ENCODE measurements at regions not wholly inside any gene's neighbourhood (a gene's known extent, or its start where the extent isn't known, plus 50 kb on each side); places are given as distances from the start of the nearest gene placed in this dataset.
"Not testable (repeated sequence)": the region's sequence is repeated elsewhere in the genome, so short reads cannot be mapped to it uniquely, and the experiment has no call there.

DNA sequence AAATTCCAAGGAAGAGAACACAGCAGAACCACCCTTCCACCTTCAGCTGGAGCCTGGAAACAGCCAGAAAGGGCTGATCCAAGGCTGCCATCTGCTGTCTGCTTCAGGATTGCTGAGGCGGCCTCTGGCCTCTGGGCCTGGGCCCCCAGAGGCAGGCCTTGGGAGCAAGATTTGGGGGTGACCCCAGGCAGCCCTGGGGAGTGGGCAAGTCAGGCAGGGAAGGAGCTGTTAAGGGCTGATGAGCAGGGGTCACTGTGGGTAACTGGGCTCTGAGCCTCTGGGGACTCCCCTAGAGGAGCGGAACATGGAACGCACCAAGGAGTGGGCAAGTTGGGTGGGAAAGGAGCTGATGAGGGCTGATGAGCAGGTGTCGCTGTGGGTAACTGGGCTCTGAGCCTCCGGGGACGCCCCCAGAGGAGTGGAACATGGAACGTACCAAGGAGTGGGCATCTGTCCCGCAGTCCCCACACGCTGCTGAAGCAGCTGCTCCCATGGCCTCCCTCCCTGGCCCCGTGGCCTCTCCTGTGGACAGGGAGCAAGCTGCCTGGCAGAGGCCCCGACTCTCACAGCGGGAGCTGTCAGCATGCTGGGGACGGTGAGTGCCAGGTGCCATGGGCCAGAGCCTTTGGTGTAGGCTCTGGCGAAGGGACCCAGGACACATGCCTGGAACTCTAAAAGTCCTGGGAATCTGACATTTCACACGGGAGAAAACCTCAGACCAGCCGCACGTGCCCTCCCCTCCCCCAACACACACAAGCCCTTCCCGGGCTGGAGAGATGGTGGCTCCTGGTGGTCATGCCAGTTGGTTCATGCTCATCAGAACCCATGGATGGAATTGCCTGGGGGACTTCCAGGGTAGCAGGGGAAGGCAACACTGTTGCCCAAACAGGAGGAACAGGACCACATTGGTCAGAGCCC, 148.8 kb downstream of the NPIPB11 start:
- DNase-seq = not testable (repeated sequence)

DNA sequence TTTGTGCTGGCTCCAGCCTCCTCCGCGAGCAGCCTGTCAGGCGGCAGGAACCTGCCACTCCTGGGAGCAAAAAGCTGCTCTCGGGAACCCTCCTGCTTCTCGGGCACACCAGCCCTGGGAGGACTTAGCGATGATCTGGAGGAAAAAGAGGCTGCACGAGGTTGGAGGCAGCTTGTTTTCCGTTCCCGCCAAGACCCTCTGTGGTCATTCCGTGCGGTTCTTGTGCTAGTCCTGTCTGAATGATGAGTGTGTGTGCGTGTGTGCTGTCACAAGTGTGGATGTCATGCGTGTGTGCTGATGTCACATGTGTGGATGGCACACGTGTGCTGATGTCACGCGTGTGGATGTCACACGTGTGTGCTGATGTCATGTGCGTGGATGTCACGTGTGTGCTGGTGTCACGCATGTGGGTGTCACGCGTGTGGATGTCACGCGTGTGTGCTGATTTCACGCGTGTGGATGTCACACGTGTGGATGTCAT, 150.0 kb downstream of the NPIPB11 start:
- no peak for DNase-seq

DNA sequence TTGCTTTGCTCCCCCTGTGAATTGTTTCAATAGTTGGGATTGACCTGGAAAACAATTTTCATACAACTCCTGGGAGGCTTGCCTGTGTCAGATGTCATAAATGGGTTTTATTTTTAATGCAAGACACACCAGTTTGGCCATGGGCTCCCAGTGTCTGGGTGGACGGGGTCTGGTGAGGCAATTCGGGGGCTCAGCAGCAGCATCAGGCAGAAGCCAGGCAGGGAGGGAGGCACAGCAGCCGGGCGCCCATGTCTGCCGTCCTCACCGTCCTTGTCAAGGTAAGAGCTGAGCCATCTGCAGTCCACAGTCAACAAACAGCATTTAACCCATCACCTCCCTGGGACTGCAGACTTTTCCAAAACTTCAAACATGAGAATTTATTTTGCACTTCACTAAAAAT, 150.6 kb downstream of the NPIPB11 start:
- DNase-seq = not testable (repeated sequence)

DNA sequence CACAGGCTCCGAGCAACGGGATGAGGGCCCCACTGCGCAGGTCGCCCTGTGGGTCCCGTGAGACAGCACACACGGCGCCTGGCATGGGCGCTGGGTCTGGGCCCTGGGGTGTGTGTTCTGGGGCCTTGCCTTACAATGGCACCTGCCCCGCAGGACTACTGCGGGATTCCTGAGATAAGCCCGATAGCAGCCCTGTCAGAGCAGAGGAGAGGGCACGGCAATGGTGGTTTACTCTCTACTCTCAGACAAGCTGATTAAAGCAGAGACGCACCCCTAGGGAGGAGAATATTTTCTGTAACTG, 151.1 kb downstream of the NPIPB11 start:
- not testable (repeated sequence) for DNase-seq

DNA sequence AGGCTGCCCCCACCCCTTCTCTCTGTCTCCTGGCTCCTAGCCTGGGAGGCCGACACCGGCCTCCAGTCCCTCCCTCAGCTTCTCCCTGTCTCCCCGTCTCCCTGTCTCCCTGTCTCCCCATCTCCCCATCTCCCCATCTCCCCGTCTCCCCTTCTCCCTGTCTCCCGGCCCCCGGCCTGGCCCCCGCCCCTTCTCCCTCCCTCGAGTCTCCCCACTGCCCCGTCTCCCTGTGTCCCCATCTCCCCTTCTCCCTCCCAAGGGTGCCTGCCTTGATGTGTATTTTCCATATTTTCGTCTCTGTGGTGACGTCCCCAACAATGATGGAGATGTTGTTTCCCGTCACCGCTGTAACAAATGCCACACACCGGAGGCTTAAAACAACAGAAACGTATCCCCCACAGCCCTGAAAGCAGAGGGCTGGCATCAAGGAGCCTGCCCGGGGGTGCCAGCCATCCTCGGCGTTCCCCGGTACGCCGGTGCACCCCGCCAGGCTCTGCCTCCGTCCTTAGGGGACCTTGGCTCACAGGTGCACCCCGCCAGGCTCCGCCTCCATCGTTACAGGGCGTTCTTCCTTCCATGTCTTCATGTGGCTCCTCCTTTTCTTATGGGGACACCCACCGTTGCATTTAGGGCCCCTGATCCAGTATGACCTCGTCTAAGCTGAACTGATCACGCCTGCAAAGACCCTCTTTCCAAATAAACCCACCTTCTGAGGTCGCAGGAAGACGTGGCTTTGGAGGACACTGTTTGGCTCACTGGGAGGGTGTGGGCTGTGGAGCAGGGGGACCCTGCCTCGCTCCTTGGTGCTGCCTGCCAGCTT, 151.6 kb downstream of the NPIPB11 start:
- DNase-seq = no peak

DNA sequence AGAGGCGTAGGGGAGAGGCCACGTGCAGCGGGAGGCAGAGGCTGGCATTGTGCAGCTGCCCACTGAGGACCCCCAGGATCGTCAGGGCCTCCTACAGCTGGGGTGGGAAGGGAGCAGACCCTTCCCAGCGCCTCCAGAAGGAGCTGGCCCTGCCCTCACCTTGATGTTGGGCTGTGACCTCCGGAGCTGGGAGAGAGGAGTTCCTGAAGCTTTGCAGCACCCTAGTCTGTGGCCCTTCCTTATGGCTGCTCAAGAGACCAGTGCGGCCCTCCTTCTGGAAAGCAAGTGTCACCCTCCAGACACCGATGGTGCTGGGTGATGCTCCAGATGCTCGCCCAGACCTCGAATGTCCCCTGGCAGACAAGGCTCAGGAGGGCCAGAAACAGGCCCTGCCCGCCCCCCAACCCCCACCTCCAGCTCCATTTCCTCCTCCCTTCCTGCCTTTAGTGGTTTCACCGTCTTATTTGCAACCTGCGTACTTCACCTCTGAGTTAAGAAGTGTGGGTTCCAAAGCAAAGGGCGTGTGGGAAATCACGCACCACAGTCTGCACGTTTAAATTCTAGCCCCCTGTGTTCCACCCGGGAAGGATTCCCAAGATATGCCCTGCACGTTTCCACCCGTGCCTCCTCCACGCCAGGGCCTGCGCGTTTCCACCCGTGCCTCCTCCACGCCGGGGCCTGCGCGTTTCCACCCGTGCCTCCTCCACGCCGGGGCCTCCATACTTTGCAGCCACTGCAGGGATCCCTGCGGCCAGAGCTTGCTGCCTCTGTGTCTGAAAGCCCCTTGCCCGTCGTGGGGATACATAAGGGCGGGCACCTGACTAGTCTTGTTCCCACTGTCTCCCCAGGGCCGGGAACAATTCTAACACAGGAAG, 152.6 kb downstream of the NPIPB11 start:
- not testable (repeated sequence) for DNase-seq

DNA sequence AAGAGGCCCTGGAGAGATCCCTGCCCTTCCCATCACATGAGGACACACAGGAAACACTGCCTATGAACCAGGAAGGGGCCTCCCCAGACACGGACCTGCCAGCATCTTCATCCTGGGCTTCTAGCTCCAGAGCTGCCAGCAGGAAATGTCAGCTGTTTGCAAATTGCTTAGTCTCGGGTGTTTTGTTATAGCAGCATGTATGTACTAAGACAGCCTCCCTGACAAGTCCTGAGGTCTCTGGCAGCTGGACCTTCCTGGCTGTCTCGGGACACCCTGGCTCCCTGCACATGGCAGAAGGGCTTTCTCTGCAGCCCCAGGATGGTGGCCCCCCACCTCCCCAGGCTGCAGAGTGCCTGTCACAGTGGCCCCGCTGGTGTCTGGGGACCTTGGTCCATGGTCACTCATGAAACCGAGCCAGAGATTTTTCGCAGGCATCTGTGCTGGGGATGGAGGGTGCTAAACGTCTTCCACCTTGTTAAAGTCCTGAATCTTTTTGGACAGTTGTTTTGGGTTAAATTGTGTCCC, 153.4 kb downstream of the NPIPB11 start:
- not testable (repeated sequence) for DNase-seq

DNA sequence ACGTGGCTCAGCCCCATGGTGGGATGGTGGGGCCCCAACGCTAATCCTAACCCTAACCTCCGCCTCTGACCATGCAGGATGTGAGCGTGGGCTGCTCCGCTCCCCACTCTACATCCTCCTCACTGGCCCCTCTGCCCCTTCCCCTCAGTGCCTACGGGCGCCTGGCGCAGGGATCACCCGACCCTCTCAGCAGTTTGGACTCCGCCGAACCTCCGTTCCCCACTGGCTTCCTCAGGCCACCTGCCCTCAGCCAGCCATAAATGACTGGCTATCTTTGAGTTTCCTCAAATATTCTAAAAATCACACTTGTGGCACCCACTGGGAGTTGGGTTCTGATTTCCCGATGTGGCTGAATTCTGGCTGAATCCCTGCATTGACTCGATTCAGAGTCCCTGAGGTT, 154.2 kb downstream of the NPIPB11 start:
- DNase-seq = not testable (repeated sequence)

DNA sequence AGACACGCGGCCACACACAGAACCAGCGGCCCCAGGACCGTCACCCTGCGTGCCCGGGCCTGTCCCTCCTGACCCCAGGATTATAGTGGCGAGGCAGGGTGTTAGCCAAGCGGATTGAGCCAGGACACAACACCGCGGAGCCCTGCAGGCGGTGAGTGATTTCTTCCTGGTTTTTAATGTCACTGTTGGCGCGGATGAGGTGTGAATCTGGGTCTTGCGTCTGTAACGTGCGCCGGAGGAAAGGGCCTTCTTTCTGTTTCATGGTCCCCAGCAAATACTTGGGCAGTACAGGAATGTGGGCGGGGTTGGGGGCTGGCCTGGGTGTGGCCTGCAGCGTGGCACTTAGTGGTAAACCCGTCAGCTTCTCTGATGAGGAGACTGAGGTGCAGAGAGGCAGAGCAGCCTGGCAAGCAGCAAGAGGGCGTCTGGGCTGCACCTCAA, 154.9 kb downstream of the NPIPB11 start:
- DNase-seq = not testable (repeated sequence)

DNA sequence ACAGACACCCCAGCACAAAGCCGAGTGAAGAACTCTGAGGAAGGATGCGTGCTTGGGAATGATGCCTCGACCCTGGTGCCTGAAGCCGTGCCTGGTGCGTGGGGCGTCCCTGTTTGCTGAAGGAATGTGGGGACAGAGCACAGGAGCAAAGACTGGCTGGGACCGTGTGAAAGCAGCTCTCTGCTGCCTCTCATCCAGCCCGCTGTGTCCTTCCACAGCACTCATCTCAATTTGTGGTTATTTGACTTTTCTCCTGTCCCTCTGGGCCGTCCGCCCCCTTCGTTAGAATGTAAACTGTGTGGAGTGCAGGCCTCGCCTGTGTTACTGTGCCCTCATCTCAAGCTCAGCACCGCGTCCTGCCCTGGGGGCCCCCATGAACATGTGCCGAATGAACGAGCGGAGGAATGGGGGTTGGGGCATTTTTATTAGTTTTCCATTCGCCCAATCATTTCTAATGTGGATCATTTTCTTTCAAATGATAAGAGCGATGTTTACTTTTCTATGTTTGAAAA, 155.5 kb downstream of the NPIPB11 start:
- DNase-seq = not testable (repeated sequence)

DNA sequence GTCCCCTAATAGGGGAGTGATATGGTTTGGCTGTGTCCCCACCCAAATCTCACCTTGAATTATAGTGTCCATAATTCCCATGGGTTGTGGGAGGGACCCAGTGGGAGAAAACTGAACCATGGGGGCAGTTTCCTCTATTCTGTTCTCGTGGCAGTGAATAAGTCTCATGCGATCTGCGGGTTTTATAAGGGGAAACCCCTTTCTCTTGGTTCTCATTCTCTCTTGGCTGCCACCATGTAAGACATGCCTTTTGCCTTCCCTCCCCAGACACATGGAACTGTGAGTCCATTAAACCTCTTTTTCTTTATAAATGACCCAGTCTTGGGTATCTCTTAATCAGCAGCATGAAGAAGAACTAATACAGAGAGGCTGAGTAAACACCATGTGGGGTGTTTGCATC, 156.0 kb downstream of the NPIPB11 start:
- DNase-seq = not testable (repeated sequence)

DNA sequence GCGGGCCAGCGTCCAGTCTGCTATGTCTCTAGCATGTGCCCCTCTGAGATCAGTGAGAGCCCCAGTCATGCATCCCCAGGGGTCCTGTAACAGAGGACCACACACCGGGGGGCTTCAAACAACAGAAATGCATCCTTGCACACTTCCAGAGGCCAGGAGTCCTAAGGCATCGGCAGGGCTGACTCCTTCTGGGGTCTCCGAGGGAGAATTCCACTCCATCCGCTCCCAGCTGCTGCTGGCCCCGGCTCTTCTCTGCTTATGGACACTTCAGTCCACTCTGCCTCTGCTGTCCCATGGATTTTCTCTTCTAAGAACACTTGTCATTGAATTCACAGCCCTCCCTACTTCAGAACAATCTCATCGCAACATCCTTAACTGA, 157.6 kb downstream of the NPIPB11 start:
- DNase-seq = not testable (repeated sequence)

DNA sequence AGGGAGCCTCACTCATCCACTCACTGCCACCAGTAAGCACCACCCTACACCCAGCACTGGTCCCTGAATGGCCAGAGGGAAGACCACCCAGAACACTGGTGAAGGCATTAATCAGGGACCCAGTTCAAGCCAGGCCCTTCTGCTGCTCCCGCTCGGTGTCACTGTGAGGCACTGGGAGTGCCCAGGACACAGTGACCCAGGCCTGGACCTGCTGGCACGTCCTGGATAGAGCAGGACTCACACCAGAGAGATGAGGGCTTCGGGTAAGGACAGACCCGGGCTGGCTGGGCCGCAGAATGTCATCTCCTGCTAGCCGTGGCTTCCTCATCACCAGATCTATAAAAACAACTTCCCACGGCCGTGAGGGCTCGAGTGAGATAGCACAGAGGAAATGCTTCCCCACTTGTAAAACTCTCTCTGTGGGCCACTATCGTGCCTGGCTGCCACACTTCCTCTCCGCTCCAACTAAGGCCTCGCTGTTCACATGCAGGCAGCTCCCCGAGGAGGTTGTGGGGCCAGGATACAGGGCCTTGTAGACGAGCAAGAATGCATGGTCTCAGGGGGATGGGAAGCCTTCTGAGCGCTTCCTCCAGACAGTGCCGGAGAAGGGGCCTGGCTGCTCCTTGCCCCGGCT, 158.1 kb downstream of the NPIPB11 start:
- not testable (repeated sequence) for DNase-seq

DNA sequence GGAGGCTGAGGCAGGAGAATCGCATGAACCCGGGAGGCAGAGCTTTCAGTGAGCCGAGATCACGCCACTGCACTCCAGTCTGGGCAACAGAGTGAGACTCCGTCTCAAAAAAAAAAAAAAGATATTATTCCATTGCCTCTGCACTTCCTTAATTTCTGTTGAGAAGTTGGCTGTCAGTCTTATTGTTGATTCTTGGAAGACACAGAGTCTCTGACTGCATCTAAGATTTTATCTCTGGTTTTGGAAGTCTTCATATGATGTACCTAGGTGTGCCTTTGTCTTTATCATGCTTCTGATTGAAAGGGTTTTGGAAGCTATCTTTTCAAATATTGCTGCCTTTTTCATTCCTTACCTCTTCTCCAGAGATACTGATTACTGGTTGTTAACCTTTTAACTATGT, 160.4 kb downstream of the NPIPB11 start:
- DNase-seq = not testable (repeated sequence)

DNA sequence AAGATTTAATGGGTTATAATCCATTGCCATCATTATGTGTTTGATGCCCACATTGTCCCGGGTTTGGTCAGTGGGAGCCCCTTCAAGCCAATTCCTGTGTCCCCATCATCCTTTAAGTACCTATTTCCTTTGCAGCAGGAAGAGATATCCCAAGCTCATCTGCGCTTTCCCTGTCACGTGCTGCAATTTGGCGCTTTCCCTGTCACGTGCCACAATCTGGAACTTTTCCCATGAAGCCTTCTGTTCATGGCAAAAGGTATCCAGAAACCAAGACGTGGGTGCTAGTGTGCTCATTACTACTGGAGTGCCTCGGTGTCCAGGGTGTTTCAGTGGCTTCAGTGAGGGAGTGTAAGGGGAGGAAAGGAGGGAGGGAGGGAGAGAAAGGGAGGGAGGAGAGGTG, 168.5 kb downstream of the NPIPB11 start:
- DNase-seq = no peak

DNA sequence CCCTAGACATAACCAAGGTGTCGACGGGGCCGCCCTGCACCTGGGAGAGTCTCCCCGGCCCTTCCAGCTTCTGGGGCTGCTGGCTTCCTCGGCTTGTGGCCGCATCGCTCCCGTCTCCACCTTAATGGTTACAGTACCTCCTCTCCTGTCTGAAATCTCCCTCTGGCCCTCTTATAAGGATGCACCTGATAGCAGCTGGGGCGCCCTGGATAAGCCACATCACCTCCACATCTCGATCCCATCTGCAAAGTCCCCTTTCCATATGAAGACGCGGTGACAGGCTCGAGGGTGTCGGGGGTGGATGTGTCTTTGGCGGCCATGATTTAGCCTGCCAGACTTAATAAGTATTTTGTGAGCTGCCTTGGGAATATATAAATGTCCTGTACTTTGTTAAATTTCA, 169.0 kb downstream of the NPIPB11 start:
- not testable (repeated sequence) for DNase-seq

DNA sequence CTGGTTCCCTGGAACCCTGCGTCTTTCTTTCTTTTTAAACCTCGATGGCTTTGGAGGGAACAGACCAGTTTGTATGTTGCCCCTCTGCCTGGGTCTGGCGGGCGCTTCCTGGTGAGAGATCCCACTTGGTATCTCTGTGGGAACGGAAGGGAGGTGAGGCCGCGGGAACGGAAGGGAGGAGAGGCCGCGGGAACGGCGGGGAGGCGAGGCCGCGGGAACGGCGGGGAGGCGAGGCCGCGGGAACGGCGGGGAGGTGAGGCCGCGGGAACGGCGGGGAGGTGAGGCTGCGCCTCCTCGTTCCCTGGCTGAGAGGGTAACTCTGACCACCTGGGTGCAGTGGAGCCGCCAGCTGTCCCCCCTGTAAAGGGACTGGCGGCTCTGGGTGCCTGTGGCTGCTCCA, 169.5 kb downstream of the NPIPB11 start:
- not testable (repeated sequence) for DNase-seq

DNA sequence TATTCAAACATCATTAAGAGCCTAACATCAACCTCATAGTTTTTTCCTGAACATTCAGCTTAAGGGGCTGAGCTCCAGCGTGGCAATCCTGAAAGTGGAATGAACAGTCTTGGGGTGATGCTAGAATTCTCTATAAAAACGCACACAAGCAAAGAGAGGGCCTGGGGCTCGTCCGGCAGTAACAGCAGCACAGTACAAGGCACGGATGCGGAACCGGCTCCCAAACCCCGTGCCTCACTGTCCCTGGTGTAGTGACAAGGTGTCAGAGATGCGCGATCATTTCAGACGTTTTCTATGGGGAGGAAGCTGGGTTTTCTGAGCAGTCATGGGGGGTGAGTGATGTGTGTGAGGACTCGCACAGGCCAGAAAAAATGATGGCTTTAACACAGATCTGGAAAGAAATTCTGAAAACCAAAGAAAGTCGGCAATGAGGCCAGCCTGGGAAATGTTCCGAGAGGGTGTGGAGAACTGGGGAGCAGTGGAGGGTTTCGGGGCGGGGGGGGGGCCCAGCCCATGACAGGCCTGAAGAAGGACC, 170.6 kb downstream of the NPIPB11 start:
- not testable (repeated sequence) for DNase-seq

DNA sequence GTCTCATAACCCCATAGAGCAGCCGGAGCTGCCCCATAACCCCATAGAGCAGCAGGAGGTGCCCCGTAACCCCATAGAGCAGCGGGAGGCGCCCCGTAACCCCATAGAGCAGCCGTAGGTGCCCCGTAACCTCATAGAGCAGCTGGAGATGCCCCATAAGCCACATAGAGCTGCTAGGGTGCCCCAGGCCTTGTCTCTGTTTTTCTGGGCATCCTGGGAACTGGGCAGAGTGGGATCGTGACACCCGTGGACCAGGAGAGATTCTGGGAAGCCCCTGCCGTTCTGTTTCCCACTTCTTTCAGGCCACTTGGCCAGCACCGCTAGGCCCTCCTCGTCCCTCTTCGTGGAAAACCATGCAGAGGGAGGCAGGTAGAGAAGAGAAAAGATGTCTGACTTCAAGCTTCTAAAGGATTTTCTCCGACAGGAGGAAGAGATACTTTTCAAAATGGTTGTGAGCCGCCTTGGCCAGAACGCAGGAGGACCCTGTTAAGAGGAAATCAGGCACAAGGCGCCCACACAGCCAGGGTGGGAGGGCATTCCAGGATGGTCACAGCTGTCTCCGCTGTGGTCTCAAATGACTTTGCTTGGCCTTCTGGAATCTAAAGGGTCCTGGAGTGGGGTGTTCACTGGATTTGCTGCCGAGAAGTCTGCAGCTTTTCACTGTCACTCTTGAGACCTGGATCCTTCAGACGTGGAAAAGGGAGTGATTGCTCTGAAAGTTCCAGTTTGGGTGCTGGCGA, 171.8 kb downstream of the NPIPB11 start:
- not testable (repeated sequence) for DNase-seq

DNA sequence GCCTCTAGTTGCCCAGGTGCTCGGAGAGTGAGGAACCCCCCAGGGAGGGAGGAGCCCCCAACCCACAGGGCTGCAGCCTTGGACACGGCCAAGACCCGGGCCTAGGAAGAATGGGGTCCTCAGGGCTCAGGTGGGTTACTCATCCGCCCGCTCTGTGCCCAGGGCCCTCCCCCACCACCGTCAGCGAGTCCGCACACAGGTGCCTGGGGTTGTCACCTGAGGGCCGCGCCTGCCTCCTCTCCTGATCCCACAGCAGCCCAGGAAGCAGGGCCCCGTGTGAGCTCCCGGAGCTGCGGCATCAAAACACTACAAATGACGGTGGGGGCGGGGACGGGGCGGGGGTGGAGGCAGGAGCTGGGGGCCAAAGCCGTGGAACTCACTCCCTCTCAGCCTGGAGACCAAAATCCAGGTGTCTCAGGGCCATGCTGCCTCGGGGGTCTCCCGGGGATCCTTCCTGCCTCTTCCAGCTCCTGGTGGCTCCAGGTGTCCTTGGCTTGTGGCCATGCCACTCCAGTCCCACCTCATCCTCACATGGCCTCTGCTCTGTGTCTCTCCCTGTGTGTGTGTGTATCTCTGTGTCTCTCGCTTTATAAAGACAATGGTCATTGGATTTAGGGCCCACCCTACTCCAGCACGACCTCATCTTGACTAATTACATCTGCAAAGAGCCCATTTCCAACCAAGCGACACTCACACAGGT, 172.7 kb downstream of the NPIPB11 start:
- DNase-seq = not testable (repeated sequence)

All from RPMI8226 (cell line).